Activated naive CD4-positive, alpha-beta T cell treated with anti-CD3 and anti-CD28 coated beads, Interleukin-2, amount 10 ng/mL, durations not matched to agents 7 days and 5 days (primary cell): ENCODE measurements at regions not wholly inside any gene's neighbourhood (a gene's known extent, or its start where the extent isn't known, plus 50 kb on each side); places are given as distances from the start of the nearest gene placed in this dataset.
"Not testable (repeated sequence)": the region's sequence is repeated elsewhere in the genome, so short reads cannot be mapped to it uniquely, and the experiment has no call there.

Source experiments
- CTCF ChIA-PET: fragments of 350-600 bp; sonication (Branson Sonifier 250); formaldehyde crosslinking; loops from one replicate; lab custom pipeline; 2021; ENCODE audit warnings: antibody characterized with exemption; lab: Charles Lee
- DNase-seq: peaks from one replicate; pipeline ENCODE4 v3.0.0-alpha.2; 2020
- H3K27ac Mint-ChIP-seq: one replicate; pipeline ENCODE4 v1.8.0; 2021; ENCODE audit warnings: mild to moderate bottlenecking, moderate library complexity, mixed read lengths
- H3K27me3 Mint-ChIP-seq: one replicate; pipeline ENCODE4 v1.8.0; 2021; ENCODE audit warnings: mild to moderate bottlenecking, mixed read lengths
- H3K36me3 Mint-ChIP-seq: one replicate; pipeline ENCODE4 v1.8.0; 2021; ENCODE audit warnings: mixed read lengths
- H3K4me1 Mint-ChIP-seq: one replicate; pipeline ENCODE4 v1.8.0; 2021; ENCODE audit warnings: mixed read lengths
- H3K4me3 Mint-ChIP-seq: one replicate; pipeline ENCODE4 v1.8.0; 2021; ENCODE audit warnings: mild to moderate bottlenecking, moderate library complexity, mixed read lengths
- H3K9me3 Mint-ChIP-seq: one replicate; pipeline ENCODE4 v1.8.0; 2021; ENCODE audit warnings: mixed read lengths

- Mint-ChIP-seq H3K27ac (no peak overlapping the region), H3K36me3 (no peaks in the 10 kb centered on the region), H3K4me1 (peaks cover 11% of the 10 kb centered on the region), H3K4me3 (no peak overlapping the region), H3K27me3 (peaks cover 18% of the 10 kb centered on the region), H3K9me3 (no peaks in the 10 kb centered on the region)
- DNase-seq: no peak
- CTCF ChIA-PET: interaction anchor here (0.6 kb wide), 1 partner anchor 9 kb away, joined by 3 read pairs; no protein-coding TSS in a partner anchor
Measured at GRCh38 chr15:39409876-39410530, 170.9 kb upstream of the THBS1 start.

GRCh38 chr15:39411102-39411989, 169.5 kb upstream of the THBS1 start:
- DNase-seq: no peak
- CTCF ChIA-PET: no interaction called here
- Mint-ChIP-seq H3K4me3 (no peak overlapping the region), H3K9me3 (no peaks in the 10 kb centered on the region), H3K36me3 (no peaks in the 10 kb centered on the region), H3K27me3 (peaks cover 21% of the 10 kb centered on the region), H3K4me1 (peaks cover 11% of the 10 kb centered on the region), H3K27ac (no peak overlapping the region)

GRCh38 chr15:39413558-39413957, 167.3 kb upstream of the THBS1 start:
- Mint-ChIP-seq H3K27me3 (peaks cover 19% of the 10 kb centered on the region), H3K4me1 (peaks cover 11% of the 10 kb centered on the region), H3K9me3 (peaks cover 3% of the 10 kb centered on the region), H3K36me3 (no peaks in the 10 kb centered on the region), H3K4me3 (no peak overlapping the region), H3K27ac (no peak overlapping the region)
- CTCF ChIA-PET: no interaction called here
- DNase-seq: no peak

GRCh38 chr15:39414201-39414600, 166.7 kb upstream of the THBS1 start:
- no peaks in the 10 kb centered on the region for H3K36me3 Mint-ChIP-seq
- peaks cover 19% of the 10 kb centered on the region for H3K27me3 Mint-ChIP-seq
- CTCF ChIA-PET: no interaction called here
- no peak overlapping the region for H3K4me3 Mint-ChIP-seq
- no peak overlapping the region for H3K27ac Mint-ChIP-seq
- no peak for DNase-seq
- peaks cover 11% of the 10 kb centered on the region for H3K4me1 Mint-ChIP-seq
- H3K9me3 Mint-ChIP-seq: peaks cover 3% of the 10 kb centered on the region

- peaks cover 16% of the 10 kb centered on the region for H3K27me3 Mint-ChIP-seq
- H3K36me3 Mint-ChIP-seq: no peaks in the 10 kb centered on the region
- H3K9me3 Mint-ChIP-seq: peaks cover 3% of the 10 kb centered on the region
- H3K4me3 Mint-ChIP-seq: no peak overlapping the region
- H3K4me1 Mint-ChIP-seq: peaks cover 11% of the 10 kb centered on the region
- H3K27ac Mint-ChIP-seq: no peak overlapping the region
- DNase-seq: no peak
- CTCF ChIA-PET: no interaction called here
Measured at GRCh38 chr15:39415634-39416033, 165.2 kb upstream of the THBS1 start.

- Mint-ChIP-seq H3K27me3 (peaks cover 12% of the 10 kb centered on the region), H3K36me3 (no peaks in the 10 kb centered on the region), H3K27ac (no peak overlapping the region), H3K4me1 (peaks cover 9% of the 10 kb centered on the region), H3K4me3 (no peak overlapping the region), H3K9me3 (peaks cover 3% of the 10 kb centered on the region)
- CTCF ChIA-PET: no interaction called here
- no peak for DNase-seq
Measured at GRCh38 chr15:39416258-39416657, 164.6 kb upstream of the THBS1 start.

GRCh38 chr15:39417366-39418134, 163.3 kb upstream of the THBS1 start:
- Mint-ChIP-seq H3K36me3 (no peaks in the 10 kb centered on the region), H3K27me3 (peaks cover 12% of the 10 kb centered on the region), H3K4me1 (no peaks in the 10 kb centered on the region), H3K9me3 (peaks cover 3% of the 10 kb centered on the region), H3K27ac (no peak overlapping the region), H3K4me3 (no peak overlapping the region)
- no peak for DNase-seq
- CTCF ChIA-PET: no interaction called here

GRCh38 chr15:39419651-39420050, 161.2 kb upstream of the THBS1 start:
- H3K27me3 Mint-ChIP-seq: peaks cover 10% of the 10 kb centered on the region
- no peak overlapping the region for H3K4me3 Mint-ChIP-seq
- CTCF ChIA-PET: interaction anchor here (0.7 kb wide), 1 partner anchor 10 kb away, joined by 3 read pairs; no protein-coding TSS in a partner anchor
- no peak for DNase-seq
- H3K4me1 Mint-ChIP-seq: no peaks in the 10 kb centered on the region
- H3K36me3 Mint-ChIP-seq: no peaks in the 10 kb centered on the region
- H3K27ac Mint-ChIP-seq: no peak overlapping the region
- H3K9me3 Mint-ChIP-seq: peaks cover 3% of the 10 kb centered on the region

GRCh38 chr15:39420123-39420852, 160.6 kb upstream of the THBS1 start:
- CTCF ChIA-PET, H3K27me3 Mint-ChIP-seq, H3K27ac Mint-ChIP-seq, H3K9me3 Mint-ChIP-seq, H3K4me3 Mint-ChIP-seq, H3K4me1 Mint-ChIP-seq, DNase-seq, H3K36me3 Mint-ChIP-seq: not testable (repeated sequence)

- H3K4me1 Mint-ChIP-seq, H3K27ac Mint-ChIP-seq, CTCF ChIA-PET, H3K27me3 Mint-ChIP-seq, H3K9me3 Mint-ChIP-seq, H3K36me3 Mint-ChIP-seq, DNase-seq, H3K4me3 Mint-ChIP-seq: not testable (repeated sequence)
Measured at GRCh38 chr15:39420853-39421192, 160.1 kb upstream of the THBS1 start.

GRCh38 chr15:39426552-39427532, 154.0 kb upstream of the THBS1 start:
- CTCF ChIA-PET: interaction anchor here (0.7 kb wide), 1 partner anchor 330 kb away, joined by 3 read pairs; no protein-coding TSS in a partner anchor
- peak; percentile 82 for DNase-seq
- Mint-ChIP-seq H3K27ac (no peak overlapping the region), H3K4me1 (peaks cover 36% of the 10 kb centered on the region), H3K36me3 (peaks cover 1% of the 10 kb centered on the region), H3K4me3 (peak overlapping the region; percentile 48), H3K9me3 (no peaks in the 10 kb centered on the region), H3K27me3 (peaks cover 30% of the 10 kb centered on the region)

- CTCF ChIA-PET: interaction anchor here (0.7 kb wide), 1 partner anchor 329 kb away, joined by 3 read pairs; no protein-coding TSS in a partner anchor
- no peak overlapping the region for H3K4me3 Mint-ChIP-seq
- H3K27me3 Mint-ChIP-seq: peaks cover 34% of the 10 kb centered on the region
- peaks cover 1% of the 10 kb centered on the region for H3K36me3 Mint-ChIP-seq
- no peaks in the 10 kb centered on the region for H3K9me3 Mint-ChIP-seq
- DNase-seq: no peak
- H3K4me1 Mint-ChIP-seq: peaks cover 36% of the 10 kb centered on the region
- H3K27ac Mint-ChIP-seq: no peak overlapping the region
Measured at GRCh38 chr15:39427705-39428104, 153.2 kb upstream of the THBS1 start.

GRCh38 chr15:39429898-39430357, 151.0 kb upstream of the THBS1 start:
- H3K27ac Mint-ChIP-seq: no peak overlapping the region
- peaks cover 1% of the 10 kb centered on the region for H3K36me3 Mint-ChIP-seq
- peaks cover 49% of the 10 kb centered on the region for H3K27me3 Mint-ChIP-seq
- DNase-seq: no peak
- H3K4me1 Mint-ChIP-seq: peaks cover 36% of the 10 kb centered on the region
- CTCF ChIA-PET: no interaction called here
- no peaks in the 10 kb centered on the region for H3K9me3 Mint-ChIP-seq
- no peak overlapping the region for H3K4me3 Mint-ChIP-seq
